ENCODE measurements at regions not wholly inside any gene's neighbourhood (a gene's known extent, or its start where the extent isn't known, plus 50 kb on each side); places are given as distances from the start of the nearest gene placed in this dataset.

DNA sequence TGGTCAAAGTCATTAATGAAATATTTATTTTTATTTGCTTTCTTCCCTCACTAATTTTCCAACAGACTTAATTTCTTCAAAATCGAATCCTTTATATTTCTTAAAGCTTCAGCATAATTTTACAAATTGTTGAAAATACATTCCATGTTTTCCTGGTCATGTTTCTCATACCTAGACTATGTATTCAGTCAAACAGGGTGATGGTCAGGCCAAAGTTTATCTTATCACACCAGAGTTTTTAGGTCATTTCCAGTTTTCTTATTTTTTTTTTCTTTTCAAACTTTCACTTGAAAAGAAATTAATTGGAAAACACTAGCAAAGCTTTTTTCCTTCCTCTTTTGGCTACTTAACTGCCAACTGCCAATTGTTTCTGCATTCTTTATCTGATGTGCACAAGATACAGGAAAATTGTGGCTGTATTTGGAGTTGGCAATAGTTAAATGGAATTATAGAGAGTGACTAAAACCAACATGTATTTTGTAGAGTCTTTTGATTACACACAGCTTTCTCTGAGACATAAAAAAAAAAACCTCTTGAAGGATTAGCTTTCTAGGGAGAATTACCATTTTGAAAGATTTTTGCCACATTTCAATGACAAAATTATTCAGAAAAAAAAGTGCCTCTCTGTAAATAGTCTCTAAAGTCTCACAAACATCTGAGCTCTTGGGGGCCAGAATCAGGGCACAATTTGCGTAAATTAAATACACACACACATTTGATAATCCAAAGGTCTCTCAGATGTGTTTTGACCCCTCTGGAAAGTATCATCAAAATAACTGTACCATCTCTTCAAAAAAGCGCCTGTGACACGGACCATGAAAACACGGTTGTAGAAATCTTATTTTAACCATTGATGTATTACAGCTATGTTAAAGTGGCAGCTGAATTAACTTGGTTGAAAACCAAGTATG lies 603.2 kb upstream of the KCNMB2 start:
- TF ChIP-seq, protein P1, sequence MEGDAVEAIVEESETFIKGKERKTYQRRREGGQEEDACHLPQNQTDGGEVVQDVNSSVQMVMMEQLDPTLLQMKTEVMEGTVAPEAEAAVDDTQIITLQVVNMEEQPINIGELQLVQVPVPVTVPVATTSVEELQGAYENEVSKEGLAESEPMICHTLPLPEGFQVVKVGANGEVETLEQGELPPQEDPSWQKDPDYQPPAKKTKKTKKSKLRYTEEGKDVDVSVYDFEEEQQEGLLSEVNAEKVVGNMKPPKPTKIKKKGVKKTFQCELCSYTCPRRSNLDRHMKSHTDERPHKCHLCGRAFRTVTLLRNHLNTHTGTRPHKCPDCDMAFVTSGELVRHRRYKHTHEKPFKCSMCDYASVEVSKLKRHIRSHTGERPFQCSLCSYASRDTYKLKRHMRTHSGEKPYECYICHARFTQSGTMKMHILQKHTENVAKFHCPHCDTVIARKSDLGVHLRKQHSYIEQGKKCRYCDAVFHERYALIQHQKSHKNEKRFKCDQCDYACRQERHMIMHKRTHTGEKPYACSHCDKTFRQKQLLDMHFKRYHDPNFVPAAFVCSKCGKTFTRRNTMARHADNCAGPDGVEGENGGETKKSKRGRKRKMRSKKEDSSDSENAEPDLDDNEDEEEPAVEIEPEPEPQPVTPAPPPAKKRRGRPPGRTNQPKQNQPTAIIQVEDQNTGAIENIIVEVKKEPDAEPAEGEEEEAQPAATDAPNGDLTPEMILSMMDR (IDR thresholded peaks at IDR 0.05; ENCODE audit: insufficient read depth, low read length, missing control alignments) = no peak
- H3K4me3 ChIP-seq (ENCODE audit: low read depth, low read length) = no peak overlapping the region
- ChIA-PET POLR2A (interaction anchor here (2.0 kb wide), 1 partner anchor 27 kb away, joined by 6 read pairs; no protein-coding TSS in a partner anchor), CTCF (interaction anchor here (1.6 to 1.9 kb wide), 2 partner anchors 19 to 882 kb away, joined by 3 to 6 read pairs; no protein-coding TSS in a partner anchor)
- DNase-seq (ENCODE audit: low read depth, low spot score) = no peak

DNA sequence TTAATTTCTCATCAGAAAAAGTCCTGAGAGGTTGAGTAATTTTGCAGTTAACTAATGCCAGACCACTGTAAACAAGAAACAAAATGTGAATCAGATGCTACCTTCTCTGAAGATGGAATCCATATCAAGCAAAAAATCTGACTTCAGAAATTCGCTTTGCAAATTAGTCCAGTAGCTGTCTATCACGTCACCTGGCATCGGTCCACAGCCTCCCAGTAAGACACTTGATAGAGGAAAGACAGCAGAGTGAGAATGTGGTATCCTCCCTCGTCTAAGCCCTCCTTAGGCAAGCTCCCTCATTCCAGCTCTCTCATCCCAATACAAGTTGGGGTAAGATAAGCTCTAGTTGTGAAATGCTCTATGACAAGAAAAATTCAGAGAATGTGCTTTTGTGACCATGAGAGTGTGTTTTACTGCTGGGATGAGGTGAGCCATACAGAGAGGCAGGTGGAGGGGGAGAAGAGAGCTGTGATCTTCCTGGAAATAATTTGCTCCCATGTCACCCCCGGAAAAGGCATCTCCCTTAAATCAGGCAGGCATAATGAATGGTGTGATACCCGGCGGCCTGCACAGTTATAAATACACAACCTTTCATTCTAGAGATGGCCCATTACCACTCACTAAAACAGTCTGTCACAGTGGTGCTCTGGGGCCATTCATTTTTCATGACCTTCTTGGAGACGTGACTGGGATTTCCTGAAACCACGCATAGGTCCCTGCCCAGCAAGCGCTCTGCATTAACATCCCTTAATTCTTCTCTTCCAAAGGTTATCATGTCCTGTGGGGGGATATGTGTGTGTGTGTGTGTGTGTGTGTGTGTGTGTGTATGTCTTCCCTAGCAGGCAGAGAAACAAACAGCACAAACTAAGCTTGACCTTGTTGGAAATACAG lies 602.0 kb upstream of the KCNMB2 start:
- TF ChIP-seq, protein P1 (IDR thresholded peaks at IDR 0.05; ENCODE audit: insufficient read depth, low read length, missing control alignments) = no peak
- H3K4me3 ChIP-seq (ENCODE audit: low read depth, low read length) = no peak overlapping the region
- DNase-seq (ENCODE audit: low read depth, low spot score) = peak; percentile 69
- CTCF ChIA-PET = interaction anchor here (1.6 to 1.9 kb wide), 2 partner anchors 18 to 883 kb away, joined by 3 to 6 read pairs; no protein-coding TSS in a partner anchor
- POLR2A ChIA-PET = interaction anchor here (0.6 to 2.0 kb wide), 4 partner anchors 28 to 79 kb away, joined by 3 to 6 read pairs (median 3); no protein-coding TSS in a partner anchor

DNA sequence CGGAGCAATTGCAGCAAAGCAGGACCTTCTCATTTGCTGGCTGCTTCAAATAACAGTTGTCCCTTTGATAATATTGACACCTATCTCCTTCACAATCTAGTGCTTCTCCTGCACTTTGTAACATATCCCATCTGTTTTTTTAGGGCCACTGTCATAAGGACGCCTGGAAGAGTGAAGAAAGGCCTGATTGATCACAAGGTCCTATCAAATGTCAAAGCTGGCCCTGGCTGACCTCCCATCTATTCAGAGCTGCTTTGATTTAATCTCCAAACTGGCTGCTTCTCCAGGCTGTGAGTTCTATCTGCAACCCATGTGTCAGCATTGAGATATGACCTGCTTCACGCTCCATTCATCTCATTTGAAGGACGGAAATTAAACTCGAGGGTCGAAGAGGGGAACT lies 601.2 kb upstream of the KCNMB2 start:
- DNase-seq (ENCODE audit: low read depth, low spot score) = no peak
- CTCF ChIA-PET = no interaction called here

DNA sequence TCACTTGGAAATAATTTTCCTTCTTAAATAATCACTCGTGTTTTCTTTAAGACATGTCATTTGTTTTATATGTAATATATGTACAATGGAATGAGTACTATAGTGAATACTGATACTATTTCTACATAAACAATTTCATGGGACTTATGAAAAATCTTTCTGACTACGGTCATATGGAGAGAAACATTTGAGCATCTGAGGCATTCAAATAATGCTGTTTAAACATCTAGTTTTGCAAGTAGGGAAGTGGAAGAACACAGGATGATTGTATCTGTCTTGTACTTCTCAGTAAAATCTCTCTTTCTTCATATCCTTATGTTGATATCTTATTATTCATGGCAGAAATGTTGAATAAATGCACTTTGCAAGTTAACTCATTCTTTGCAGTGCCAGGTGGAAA lies 599.5 kb upstream of the KCNMB2 start:
- TF ChIP-seq, protein P1 (IDR thresholded peaks at IDR 0.05; ENCODE audit: insufficient read depth, low read length, missing control alignments) = no peak
- POLR2A ChIA-PET = no interaction called here
- no peak for DNase-seq (ENCODE audit: low read depth, low spot score)
- CTCF ChIA-PET = no interaction called here
- H3K4me3 ChIP-seq (ENCODE audit: low read depth, low read length) = no peak overlapping the region

More for the DNA sequence above, 601.2 kb upstream of the KCNMB2 start:
- POLR2A ChIA-PET = interaction anchor here (2.0 kb wide), 1 partner anchor 29 kb away, joined by 6 read pairs; no protein-coding TSS in a partner anchor
- TF ChIP-seq, protein P1 (IDR thresholded peaks at IDR 0.05; ENCODE audit: insufficient read depth, low read length, missing control alignments) = no peak
- no peak overlapping the region for H3K4me3 ChIP-seq (ENCODE audit: low read depth, low read length)

DNA sequence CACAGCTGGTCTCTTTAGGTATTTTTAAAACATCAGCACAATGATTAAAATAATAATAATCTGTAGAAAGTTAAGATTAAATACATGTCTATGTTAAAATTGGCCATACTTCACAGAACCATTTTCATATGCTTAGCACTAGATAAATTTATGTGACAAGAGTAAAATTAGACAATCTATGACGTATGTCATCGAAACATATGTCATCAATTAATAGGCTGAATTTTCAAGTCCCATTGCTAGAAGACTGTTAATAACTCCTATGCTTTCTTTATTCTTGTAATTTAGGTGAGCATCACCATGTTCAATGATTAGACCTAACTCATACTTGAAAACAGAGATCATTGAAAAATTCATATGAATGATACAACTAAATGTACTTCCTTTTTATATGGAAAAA lies 593.3 kb upstream of the KCNMB2 start:
- no peak overlapping the region for H3K4me3 ChIP-seq (ENCODE audit: low read depth, low read length)
- TF ChIP-seq, protein P1 (IDR thresholded peaks at IDR 0.05; ENCODE audit: insufficient read depth, low read length, missing control alignments) = no peak
- ChIA-PET POLR2A (no interaction called here), CTCF (no interaction called here)
- DNase-seq (ENCODE audit: low read depth, low spot score) = no peak

Data from AG04449 (cell line).